NB4 (cell line): ENCODE measurements at regions not wholly inside any gene's neighbourhood (a gene's known extent, or its start where the extent isn't known, plus 50 kb on each side); places are given as distances from the start of the nearest gene placed in this dataset.

Source experiments
- DNase-seq: peaks from one replicate; pipeline ENCODE4 v3.0.0; 2010; ENCODE audit warnings: low read depth
- H3K4me3 ChIP-seq: one replicate; pipeline ENCODE4 v1.5.1; 2011; ENCODE audit warnings: mild to moderate bottlenecking, low read depth, low read length, moderate library complexity
- CTCF ChIP-seq: IDR thresholded peaks from one replicate; pipeline ENCODE4 v1.5.1; 2012; ENCODE audit warnings: low read depth, low read length
- MYC ChIP-seq: IDR thresholded peaks from 2 replicates; pipeline ENCODE4 v1.6.1; 2011; ENCODE audit warnings: low read depth, low read length
- POLR2A ChIP-seq: IDR thresholded peaks from 2 replicates; pipeline ENCODE4 v1.6.1; 2011; ENCODE audit warnings: mild to moderate bottlenecking; ENCODE audit not compliant: insufficient read length; ENCODE audit errors: extremely low read depth
- TF ChIP-seq, protein P1 (sequence below): IDR thresholded peaks from 2 replicates; pipeline ENCODE4 v1.6.1; 2011; ENCODE audit warnings: low read depth, low read length

DNA sequence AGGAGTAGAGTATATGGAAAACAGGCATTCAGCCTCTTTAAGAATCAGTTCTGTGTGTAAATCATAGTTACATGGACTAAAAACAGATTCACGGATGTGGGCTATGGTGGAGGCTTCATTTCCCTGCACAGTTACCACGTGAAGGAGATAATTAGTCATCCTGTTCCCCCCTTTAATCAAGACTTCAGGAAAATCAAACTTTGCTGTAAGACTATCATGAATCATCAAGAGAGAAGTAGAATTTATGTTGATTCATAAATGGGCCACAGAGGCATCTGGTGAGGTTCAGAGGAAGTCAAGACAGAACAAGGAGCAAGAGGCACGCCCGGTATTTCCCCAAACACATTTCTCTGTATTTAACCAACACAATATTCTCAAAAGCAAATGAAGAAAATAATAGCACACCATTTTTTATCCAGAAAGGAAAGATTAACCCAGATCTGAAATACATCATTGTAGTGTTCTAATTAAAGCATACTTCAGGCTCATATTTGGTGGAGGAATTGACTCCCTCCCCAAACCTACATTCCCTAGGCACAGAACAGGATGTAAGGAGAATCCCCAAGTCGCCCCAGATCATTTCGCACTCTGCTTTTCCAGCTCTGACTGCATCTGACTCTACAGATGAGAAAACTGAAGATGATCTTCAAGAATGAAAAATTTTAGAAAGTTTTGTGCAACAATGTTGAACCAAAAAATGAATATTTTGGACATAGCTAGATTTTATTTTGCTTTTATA lies 175.8 kb upstream of the GAS1 start:
- TF ChIP-seq CTCF (no peak), POLR2A (no peak), MYC (no peak)
- TF ChIP-seq, protein P1, sequence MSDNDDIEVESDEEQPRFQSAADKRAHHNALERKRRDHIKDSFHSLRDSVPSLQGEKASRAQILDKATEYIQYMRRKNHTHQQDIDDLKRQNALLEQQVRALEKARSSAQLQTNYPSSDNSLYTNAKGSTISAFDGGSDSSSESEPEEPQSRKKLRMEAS = no peak
- no peak overlapping the region for H3K4me3 ChIP-seq
- DNase-seq = no peak

GRCh38 chr9:87123830-87124229 lies 176.5 kb upstream of the GAS1 start:
- no peak overlapping the region for H3K4me3 ChIP-seq
- TF ChIP-seq MYC (no peak), CTCF (no peak), POLR2A (no peak)
- TF ChIP-seq, protein P1 = no peak
- DNase-seq = no peak

DNA sequence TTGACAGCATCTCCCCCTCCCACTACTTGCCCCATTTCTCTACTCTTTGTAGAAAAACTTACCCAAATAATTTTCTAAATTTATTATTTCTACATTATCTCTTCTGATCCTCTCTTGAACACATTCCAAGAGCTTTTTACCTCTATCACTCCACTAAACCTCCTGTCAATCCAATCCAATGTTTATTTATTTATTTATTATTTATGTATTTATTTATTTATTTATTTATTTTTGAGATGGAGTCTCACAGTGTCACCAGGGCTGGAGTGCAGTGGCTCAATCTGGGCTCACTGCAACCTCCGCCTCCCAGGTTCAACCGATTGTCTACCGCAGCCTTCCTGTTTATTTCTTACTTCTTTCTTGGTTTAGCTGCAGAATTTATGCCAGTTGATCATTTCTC lies 178.5 kb upstream of the GAS1 start:
- TF ChIP-seq POLR2A (no peak), CTCF (no peak), MYC (no peak)
- TF ChIP-seq, protein P1 = no peak
- DNase-seq = no peak
- H3K4me3 ChIP-seq = no peak overlapping the region

GRCh38 chr9:87127543-87127942 lies 180.2 kb upstream of the GAS1 start:
- H3K4me3 ChIP-seq = no peak overlapping the region
- TF ChIP-seq, protein P1 = no peak
- no peak for TF ChIP-seq POLR2A
- TF ChIP-seq MYC = no peak
- TF ChIP-seq CTCF = no peak
- no peak for DNase-seq

- H3K4me3 ChIP-seq = no peak overlapping the region
- TF ChIP-seq, protein P1 = no peak
- no peak for DNase-seq
Observed at GRCh38 chr9:87127978-87128614, 180.8 kb upstream of the GAS1 start.

DNA sequence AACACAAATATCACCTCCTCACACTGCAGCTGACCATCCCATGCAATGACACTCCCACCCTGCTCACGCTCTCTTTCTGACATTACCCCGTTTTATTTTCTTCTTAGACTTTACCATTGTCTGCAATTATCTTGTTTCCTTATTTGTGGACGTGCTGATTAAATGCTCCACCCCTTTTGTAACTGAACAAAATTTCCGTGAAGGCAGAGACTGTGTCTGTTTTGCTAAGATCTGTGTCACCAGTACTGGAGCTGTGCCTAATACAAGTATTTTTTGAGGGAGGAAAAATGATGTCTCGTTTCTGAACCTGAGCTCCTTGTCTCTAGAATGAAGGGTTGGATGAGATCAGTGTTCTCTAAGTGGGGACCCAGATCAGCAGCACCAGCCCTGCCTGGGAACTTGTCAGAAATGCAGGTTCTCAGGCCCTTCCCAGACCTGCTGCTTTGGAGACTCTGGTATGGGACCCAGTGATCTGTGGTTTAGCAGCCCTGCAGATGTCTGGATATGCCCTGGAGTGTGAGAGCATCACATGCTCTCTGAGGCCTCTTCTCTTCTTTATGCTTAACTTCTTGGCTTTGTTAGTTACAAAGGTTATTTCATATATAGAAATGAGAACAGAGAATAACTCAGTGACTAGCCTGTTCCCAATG lies 181.7 kb upstream of the GAS1 start:
- TF ChIP-seq, protein P1 = no peak
- TF ChIP-seq MYC = no peak
- TF ChIP-seq POLR2A = no peak
- TF ChIP-seq CTCF = no peak
- DNase-seq = no peak
- H3K4me3 ChIP-seq = no peak overlapping the region
